Smooth muscle cell (in vitro differentiated cells): ENCODE measurements at regions not wholly inside any gene's neighbourhood (a gene's known extent, or its start where the extent isn't known, plus 50 kb on each side); places are given as distances from the start of the nearest gene placed in this dataset.

Experiments used
- DNase-seq: peaks from one replicate; lab custom pipeline; 2025; ENCODE audit not compliant: unreplicated experiment; lab: John Stamatoyannopoulos, UW
- H2AFZ ChIP-seq: fragments of 200-600 bp; sonication (generic); 2 replicates; pipeline ENCODE4 v1.6.0; 2016; ENCODE audit warnings: antibody characterized with exemption, low read depth, mild to moderate bottlenecking
- H3F3A ChIP-seq: fragments of 200-600 bp; sonication (generic); 2 replicates; pipeline ENCODE4 v1.6.0; 2017; ENCODE audit warnings: antibody characterized with exemption, low read depth
- H3K27ac ChIP-seq: fragments of 200-600 bp; sonication (generic); 2 replicates; pipeline ENCODE4 v1.5.1; 2016; ENCODE audit warnings: low read depth, mild to moderate bottlenecking
- H3K27me3 ChIP-seq: fragments of 200-600 bp; sonication (generic); 2 replicates; pipeline ENCODE4 v1.6.1; 2016; ENCODE audit warnings: low read depth, mild to moderate bottlenecking
- H3K36me3 ChIP-seq: fragments of 200-600 bp; sonication (generic); 2 replicates; pipeline ENCODE4 v1.5.1; 2016; ENCODE audit warnings: low read depth
- H3K4me1 ChIP-seq: fragments of 200-600 bp; sonication (generic); 2 replicates; pipeline ENCODE4 v1.5.1; 2016; ENCODE audit warnings: low read depth
- H3K4me2 ChIP-seq: fragments of 200-600 bp; sonication (generic); 2 replicates; pipeline ENCODE4 v1.6.0; 2016; ENCODE audit warnings: mild to moderate bottlenecking
- H3K4me3 ChIP-seq: fragments of 200-600 bp; sonication (generic); 2 replicates; pipeline ENCODE4 v1.5.1; 2016; ENCODE audit warnings: mild to moderate bottlenecking
- H3K79me2 ChIP-seq: fragments of 200-600 bp; sonication (generic); 2 replicates; pipeline ENCODE4 v1.6.0; 2016; ENCODE audit warnings: low read depth, mild to moderate bottlenecking
- H3K9ac ChIP-seq: fragments of 200-600 bp; sonication (generic); 2 replicates; pipeline ENCODE4 v1.6.0; 2016; ENCODE audit warnings: low read depth
- H3K9me3 ChIP-seq: fragments of 200-600 bp; sonication (generic); replicated peaks from 2 replicates; pipeline ENCODE4 v1.5.1; 2016; ENCODE audit warnings: low read depth
- H4K20me1 ChIP-seq: fragments of 200-600 bp; sonication (generic); 2 replicates; pipeline ENCODE4 v1.6.0; 2016; ENCODE audit warnings: low read depth
- WGBS: methylation state at CpG from one replicate; pipeline ENCODE4 v1.1.7; 2016; ENCODE audit warnings: low lambda C conversion rate; 5-methylcytosine and 5-hydroxymethylcytosine counted together
- TF ChIP-seq, protein P1 (sequence below): fragments of 200-600 bp; sonication (generic); IDR thresholded peaks from 2 replicates; pipeline ENCODE4 v1.5.1; 2017; ENCODE audit warnings: borderline replicate concordance, mild to moderate bottlenecking, antibody characterized with exemption; ENCODE audit not compliant: insufficient read depth, poor library complexity, severe bottlenecking

DNA sequence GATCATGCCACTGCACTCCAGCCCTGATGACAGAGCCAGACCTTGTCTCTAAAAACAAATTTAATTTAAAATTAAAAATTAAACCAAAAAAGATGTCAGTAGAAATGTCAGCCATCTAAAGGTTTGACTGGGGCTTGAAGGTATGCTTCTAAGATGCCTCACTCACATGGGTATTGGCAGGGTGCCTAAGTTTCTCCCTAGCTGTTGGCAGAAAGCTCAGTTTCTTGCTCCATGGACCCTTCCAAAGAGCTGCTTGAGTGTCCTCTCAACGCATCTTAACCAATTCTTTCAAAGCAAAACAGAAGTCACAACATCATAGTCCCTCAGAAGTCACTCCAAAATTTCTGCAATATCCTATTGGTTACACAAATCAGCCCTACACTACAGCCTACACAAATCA lies 231.0 kb upstream of the ADGRL2 start:
- TF ChIP-seq, protein P1, sequence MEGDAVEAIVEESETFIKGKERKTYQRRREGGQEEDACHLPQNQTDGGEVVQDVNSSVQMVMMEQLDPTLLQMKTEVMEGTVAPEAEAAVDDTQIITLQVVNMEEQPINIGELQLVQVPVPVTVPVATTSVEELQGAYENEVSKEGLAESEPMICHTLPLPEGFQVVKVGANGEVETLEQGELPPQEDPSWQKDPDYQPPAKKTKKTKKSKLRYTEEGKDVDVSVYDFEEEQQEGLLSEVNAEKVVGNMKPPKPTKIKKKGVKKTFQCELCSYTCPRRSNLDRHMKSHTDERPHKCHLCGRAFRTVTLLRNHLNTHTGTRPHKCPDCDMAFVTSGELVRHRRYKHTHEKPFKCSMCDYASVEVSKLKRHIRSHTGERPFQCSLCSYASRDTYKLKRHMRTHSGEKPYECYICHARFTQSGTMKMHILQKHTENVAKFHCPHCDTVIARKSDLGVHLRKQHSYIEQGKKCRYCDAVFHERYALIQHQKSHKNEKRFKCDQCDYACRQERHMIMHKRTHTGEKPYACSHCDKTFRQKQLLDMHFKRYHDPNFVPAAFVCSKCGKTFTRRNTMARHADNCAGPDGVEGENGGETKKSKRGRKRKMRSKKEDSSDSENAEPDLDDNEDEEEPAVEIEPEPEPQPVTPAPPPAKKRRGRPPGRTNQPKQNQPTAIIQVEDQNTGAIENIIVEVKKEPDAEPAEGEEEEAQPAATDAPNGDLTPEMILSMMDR, result no peak
- H3K27me3 ChIP-seq, result no peaks in the 10 kb centered on the region
- no peak overlapping the region for H3K4me2 ChIP-seq
- no peaks in the 10 kb centered on the region for H3K9me3 ChIP-seq
- WGBS, result 100% methylated on average over 1 of the region's 1 CpG
- H3F3A ChIP-seq, result no peaks in the 10 kb centered on the region
- no peaks in the 10 kb centered on the region for H4K20me1 ChIP-seq
- H3K36me3 ChIP-seq, result no peaks in the 10 kb centered on the region
- DNase-seq, result no peak
- peaks cover 11% of the 10 kb centered on the region for H3K4me1 ChIP-seq
- H3K79me2 ChIP-seq, result no peaks in the 10 kb centered on the region
- H3K4me3 ChIP-seq, result no peak overlapping the region
- H2AFZ ChIP-seq, result no peak overlapping the region
- H3K9ac ChIP-seq, result no peak overlapping the region
- no peak overlapping the region for H3K27ac ChIP-seq

DNA sequence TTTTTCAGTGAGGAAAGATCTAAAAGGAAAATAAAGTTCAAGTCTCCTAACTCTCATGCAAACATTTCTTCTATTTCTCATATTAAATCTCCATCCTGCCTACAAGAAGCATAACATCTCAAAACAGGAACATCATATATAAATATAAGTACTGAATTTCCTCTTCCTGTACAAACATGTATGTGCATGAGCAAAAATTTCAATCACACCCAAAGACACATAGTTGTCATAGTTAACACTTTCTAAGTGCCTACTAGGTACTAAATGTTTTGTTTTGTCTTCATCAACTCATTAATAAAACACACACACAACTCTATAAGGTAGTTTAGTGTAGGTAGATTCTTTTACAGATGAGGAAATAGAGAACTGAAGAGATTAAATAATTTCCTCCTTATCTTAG lies 237.1 kb upstream of the ADGRL2 start:
- no peaks in the 10 kb centered on the region for H3K79me2 ChIP-seq
- H3K27me3 ChIP-seq, result no peaks in the 10 kb centered on the region
- no peak overlapping the region for H2AFZ ChIP-seq
- TF ChIP-seq, protein P1, result no peak
- H3K9me3 ChIP-seq, result no peaks in the 10 kb centered on the region
- no peaks in the 10 kb centered on the region for H3K36me3 ChIP-seq
- no peak overlapping the region for H3K27ac ChIP-seq
- DNase-seq, result no peak
- H3K9ac ChIP-seq, result no peak overlapping the region
- no peak overlapping the region for H3K4me2 ChIP-seq
- no peaks in the 10 kb centered on the region for H4K20me1 ChIP-seq
- no peak overlapping the region for H3K4me3 ChIP-seq
- no peaks in the 10 kb centered on the region for H3K4me1 ChIP-seq
- no peaks in the 10 kb centered on the region for H3F3A ChIP-seq

DNA sequence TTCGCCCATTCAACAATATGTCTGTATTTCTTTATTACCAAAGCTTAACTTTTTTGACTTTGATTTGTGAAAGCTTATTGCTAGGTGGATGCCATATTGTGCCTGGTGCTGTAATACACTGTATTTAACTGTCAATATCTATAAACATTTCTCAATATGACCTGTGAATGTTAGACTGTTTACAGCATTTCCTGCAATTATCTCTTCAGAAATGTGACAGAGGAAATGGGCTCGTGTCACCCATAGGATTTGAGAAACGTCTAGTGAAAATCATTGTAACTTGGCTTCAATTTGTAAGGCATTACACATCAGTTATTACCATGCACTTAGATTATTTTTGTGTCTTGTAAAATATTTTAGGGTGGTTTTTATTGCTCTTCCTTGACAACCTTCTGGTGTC lies 237.8 kb upstream of the ADGRL2 start:
- no peaks in the 10 kb centered on the region for H3K9me3 ChIP-seq
- H3K4me1 ChIP-seq, result no peaks in the 10 kb centered on the region
- WGBS, result 69% methylated on average over 3 of the region's 3 CpGs
- no peaks in the 10 kb centered on the region for H3K27me3 ChIP-seq
- no peak overlapping the region for H3K4me2 ChIP-seq
- no peak overlapping the region for H3K4me3 ChIP-seq
- DNase-seq, result no peak
- H3F3A ChIP-seq, result no peaks in the 10 kb centered on the region
- TF ChIP-seq, protein P1, result no peak
- no peaks in the 10 kb centered on the region for H3K79me2 ChIP-seq
- H2AFZ ChIP-seq, result no peak overlapping the region
- no peak overlapping the region for H3K27ac ChIP-seq
- H4K20me1 ChIP-seq, result no peaks in the 10 kb centered on the region
- H3K9ac ChIP-seq, result no peak overlapping the region
- no peaks in the 10 kb centered on the region for H3K36me3 ChIP-seq

DNA sequence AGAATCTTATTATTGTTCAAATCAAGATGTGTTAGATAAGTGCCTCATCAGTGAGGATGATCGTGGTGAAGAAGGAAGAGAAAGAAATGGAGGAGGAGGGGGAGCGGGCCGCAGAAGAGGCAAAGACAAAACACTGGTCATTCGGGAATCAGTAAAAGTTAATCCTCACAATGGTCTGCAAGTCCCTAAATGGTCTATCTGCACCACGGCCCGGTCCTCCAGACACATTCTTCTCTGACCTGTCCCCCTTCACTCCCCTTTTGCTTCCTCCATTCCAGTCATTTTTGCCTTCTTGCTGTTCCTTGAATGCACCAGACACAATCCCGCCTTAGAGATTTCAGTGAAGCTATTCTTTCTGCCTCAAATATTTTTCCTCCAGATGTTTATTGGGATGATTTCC lies 240.1 kb upstream of the ADGRL2 start:
- Histone ChIP-seq H3K9ac (no peak overlapping the region), H3K4me1 (no peaks in the 10 kb centered on the region), H3K27me3 (no peaks in the 10 kb centered on the region), H3K4me3 (no peak overlapping the region), H3K36me3 (no peaks in the 10 kb centered on the region), H3F3A (no peaks in the 10 kb centered on the region), H3K79me2 (no peaks in the 10 kb centered on the region), H4K20me1 (no peaks in the 10 kb centered on the region), H2AFZ (peak overlapping the region; percentile 19), H3K9me3 (no peaks in the 10 kb centered on the region), H3K27ac (no peak overlapping the region), H3K4me2 (no peak overlapping the region)
- DNase-seq, result no peak
- 42% methylated on average over 7 of the region's 7 CpGs for WGBS
- TF ChIP-seq, protein P1, result no peak
